Stimulated activated CD4-positive, alpha-beta T cell treated with anti-CD3 and anti-CD28 coated beads, Interleukin-12 subunit alpha, Interleukin-12 subunit beta, amount 100 ng/mL, for 24 hours (primary cell): ENCODE measurements at regions not wholly inside any gene's neighbourhood (a gene's known extent, or its start where the extent isn't known, plus 50 kb on each side); places are given as distances from the start of the nearest gene placed in this dataset.

Experiments used
- DNase-seq, 2 experiments: peaks; one replicate each; pipeline ENCODE4 v3.0.0-alpha.2; 2020; ENCODE audit warnings: low read depth in 2 of 2

- DNase-seq: no peak
Measured at GRCh38 chr17:77419095-77419494, 278.3 kb downstream of the SEC14L1 start.

- DNase-seq: no peak
Measured at GRCh38 chr17:77419547-77420094, 278.9 kb downstream of the SEC14L1 start.

GRCh38 chr17:77420095-77420803 is 279.5 kb downstream of the SEC14L1 start:
- no peak for DNase-seq

- DNase-seq: no peak
Measured at GRCh38 chr17:77420804-77421629, 280.2 kb downstream of the SEC14L1 start.

- DNase-seq: no peak
Measured at GRCh38 chr17:77421630-77421972, 280.8 kb downstream of the SEC14L1 start.

- DNase-seq: no peak
Measured at GRCh38 chr17:77422104-77422747, 281.5 kb downstream of the SEC14L1 start.

- DNase-seq: no peak
Measured at GRCh38 chr17:77422748-77423113, 282.0 kb downstream of the SEC14L1 start.

GRCh38 chr17:77423589-77424451 is 283.1 kb downstream of the SEC14L1 start:
- DNase-seq: no peak

GRCh38 chr17:77424585-77425344 is 284.0 kb downstream of the SEC14L1 start:
- no peak for DNase-seq

- DNase-seq: no peak
Measured at GRCh38 chr17:77425348-77425747, 284.6 kb downstream of the SEC14L1 start.

- DNase-seq: no peak
Measured at GRCh38 chr17:77425791-77426641, 285.2 kb downstream of the SEC14L1 start.

GRCh38 chr17:77426676-77427386 is 286.1 kb downstream of the SEC14L1 start:
- DNase-seq: no peak

GRCh38 chr17:77427391-77427991 is 286.7 kb downstream of the SEC14L1 start:
- DNase-seq: no peak

GRCh38 chr17:77428020-77428748 is 287.4 kb downstream of the SEC14L1 start:
- DNase-seq: no peak

GRCh38 chr17:77428749-77429368 is 288.1 kb downstream of the SEC14L1 start:
- DNase-seq: no peak

GRCh38 chr17:77429369-77429968 is 288.7 kb downstream of the SEC14L1 start:
- no peak for DNase-seq
